DOHH2 (cell line): ENCODE measurements at regions not wholly inside any gene's neighbourhood (a gene's known extent, or its start where the extent isn't known, plus 50 kb on each side); places are given as distances from the start of the nearest gene placed in this dataset.

Source experiments
- CTCF ChIP-seq: fragments of 200-600 bp; sonication (generic); IDR thresholded peaks from one replicate; pipeline ENCODE4 v1.5.1; 2014; ENCODE audit warnings: antibody characterized with exemption, mild to moderate bottlenecking, low read depth, low read length; ENCODE audit not compliant: poor library complexity, severe bottlenecking
- EZH2phosphoT487 ChIP-seq: fragments of 200-600 bp; sonication (generic); IDR thresholded peaks from 2 replicates; pipeline ENCODE4 v1.6.1; 2017; ENCODE audit warnings: borderline replicate concordance, mild to moderate bottlenecking, antibody characterized with exemption, low read length, moderate library complexity, mixed read lengths

- TF ChIP-seq CTCF (peak; percentile 20), EZH2phosphoT487 (no peak)
Observed at GRCh38 chr6:63507096-63507495, 65.2 kb upstream of the LOC128125822 start.
